ENCODE measurements at regions not wholly inside any gene's neighbourhood (a gene's known extent, or its start where the extent isn't known, plus 50 kb on each side); places are given as distances from the start of the nearest gene placed in this dataset.
"Not testable (repeated sequence)": the region's sequence is repeated elsewhere in the genome, so short reads cannot be mapped to it uniquely, and the experiment has no call there.

DNA sequence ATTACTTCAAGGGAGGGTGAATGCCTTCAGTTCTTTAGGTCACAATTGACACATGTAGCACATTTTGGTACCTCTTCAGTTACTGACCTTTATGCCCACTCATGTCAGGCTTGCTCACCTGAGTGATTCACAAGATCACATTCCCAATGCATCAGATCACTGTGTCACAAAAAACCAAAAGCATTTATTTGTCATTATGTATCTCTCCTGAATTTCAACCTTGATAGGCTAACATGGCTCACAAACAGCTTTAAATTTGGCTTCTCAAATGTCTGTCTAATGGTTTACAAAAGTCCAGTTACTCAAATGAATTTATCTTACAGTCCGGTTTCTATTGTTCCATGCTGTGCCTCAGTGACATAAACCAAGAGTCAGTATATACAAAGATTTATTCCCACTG is 141.4 kb downstream of the PPIAL4G start:
- not testable (repeated sequence) for H3K4me3 Mint-ChIP-seq; H3K27ac Mint-ChIP-seq; H3K9me3 Mint-ChIP-seq; DNase-seq; ATAC-seq (replicated peaks in 1 of 2); H3K27me3 Mint-ChIP-seq (ENCODE audit: low read depth); H3K36me3 Mint-ChIP-seq (ENCODE audit: insufficient read depth in 2 of 2); H3K4me1 Mint-ChIP-seq (ENCODE audit: low read depth)

DNA sequence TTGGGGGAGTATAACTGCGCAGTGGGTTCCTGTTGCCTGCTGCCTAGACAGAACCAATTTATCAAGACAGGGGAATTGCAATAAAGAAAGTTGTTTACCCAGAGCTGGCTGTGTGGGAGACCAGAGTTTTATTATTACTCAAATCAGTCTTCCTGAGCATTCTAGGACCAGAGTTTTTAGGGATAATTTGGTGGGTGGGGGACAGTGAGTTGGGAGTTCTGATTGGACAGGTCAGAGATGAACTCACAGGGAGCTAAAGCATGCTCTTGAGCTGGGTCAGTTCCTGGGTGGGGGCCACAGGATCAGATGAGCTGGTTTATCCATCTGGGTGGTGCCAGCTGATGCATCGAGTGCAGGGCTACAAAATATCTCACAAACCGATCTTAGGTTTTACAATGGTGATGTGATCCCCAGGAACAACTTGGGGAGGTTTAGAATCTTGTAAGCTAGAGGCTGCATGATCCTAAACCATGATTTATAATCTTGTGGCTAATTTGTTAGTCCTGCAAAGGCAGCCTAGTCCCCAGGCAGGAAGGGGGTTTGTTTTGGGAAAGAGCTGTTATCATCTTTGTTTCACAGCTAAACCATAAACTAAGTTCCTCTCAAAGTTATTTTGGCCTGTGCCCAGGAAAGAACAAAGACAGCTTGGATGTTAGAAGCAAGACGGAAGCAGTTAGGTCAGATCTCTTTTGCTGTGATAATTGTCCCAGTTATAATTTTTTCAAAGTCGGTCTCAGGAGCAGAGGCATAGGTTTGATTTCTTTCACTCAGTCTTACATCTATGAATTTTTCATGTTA is 146.8 kb downstream of the PPIAL4G start:
- DNase-seq; H3K9me3 Mint-ChIP-seq; ATAC-seq (replicated peaks in 1 of 2); H3K36me3 Mint-ChIP-seq (ENCODE audit: insufficient read depth in 2 of 2): not testable (repeated sequence)
- Mint-ChIP-seq H3K27ac (peak overlapping the region; percentile 99), H3K4me3 (peak overlapping the region; percentile 83 to 87), H3K4me1 (ENCODE audit: low read depth) (peaks cover 44% of the 10 kb centered on the region), H3K27me3 (ENCODE audit: low read depth) (peaks cover 13% of the 10 kb centered on the region)

- H3K4me1 Mint-ChIP-seq (ENCODE audit: low read depth) = peaks cover 47% of the 10 kb centered on the region
- peak; percentile 80 to 81 for DNase-seq
- H3K4me3 Mint-ChIP-seq = peak overlapping the region; percentile 83 to 87
- no peaks in the 10 kb centered on the region for H3K9me3 Mint-ChIP-seq
- H3K36me3 Mint-ChIP-seq (ENCODE audit: insufficient read depth in 2 of 2) = no peaks in the 10 kb centered on the region
- H3K27ac Mint-ChIP-seq = peak overlapping the region; percentile 99
- ATAC-seq (replicated peaks in 1 of 2) = peak; percentile 86 to 89
- peaks cover 28% of the 10 kb centered on the region for H3K27me3 Mint-ChIP-seq (ENCODE audit: low read depth)
These were observed 148.6 kb downstream of the PPIAL4G start for GRCh38 chr1:148334339-148335130.

GRCh38 chr1:148333875-148334338 is 149.2 kb downstream of the PPIAL4G start:
- H3K4me3 Mint-ChIP-seq = peak overlapping the region; percentile 83 to 87
- no peaks in the 10 kb centered on the region for H3K9me3 Mint-ChIP-seq
- ATAC-seq (replicated peaks in 1 of 2) (no peak), DNase-seq (no peak)
- peaks cover 47% of the 10 kb centered on the region for H3K4me1 Mint-ChIP-seq (ENCODE audit: low read depth)
- peaks cover 34% of the 10 kb centered on the region for H3K27me3 Mint-ChIP-seq (ENCODE audit: low read depth)
- no peaks in the 10 kb centered on the region for H3K36me3 Mint-ChIP-seq (ENCODE audit: insufficient read depth in 2 of 2)
- H3K27ac Mint-ChIP-seq = peak overlapping the region; percentile 99

DNA sequence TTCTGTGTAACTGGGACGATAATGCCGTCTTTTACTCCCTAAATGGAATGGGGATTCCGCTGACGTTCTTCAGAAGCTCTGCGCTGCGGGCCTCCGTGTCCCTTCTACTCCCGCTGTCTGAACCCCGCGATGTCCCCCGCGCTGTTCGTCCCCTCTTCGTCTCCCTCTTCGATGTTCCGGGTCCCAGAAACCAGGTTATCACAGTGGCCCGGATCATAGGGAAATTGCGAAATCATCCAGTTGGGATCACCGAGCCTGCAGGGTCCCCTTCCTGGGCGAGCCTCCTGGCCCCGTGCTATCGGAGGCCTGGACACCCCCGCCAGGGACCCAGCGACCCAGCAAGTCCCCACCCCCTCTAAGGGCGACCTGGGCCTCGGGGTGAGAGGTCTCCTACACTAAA is 154.2 kb downstream of the PPIAL4G start:
- Mint-ChIP-seq H3K9me3 (peaks cover 2 to 5% of the 10 kb centered on the region in 2 donors), H3K4me3 (peak overlapping the region; percentile 38 to 52), H3K36me3 (ENCODE audit: insufficient read depth in 2 of 2) (peaks cover 2 to 4% of the 10 kb centered on the region in 2 donors)

GRCh38 chr1:148325031-148325430 is 158.1 kb downstream of the PPIAL4G start:
- not testable (repeated sequence) for ATAC-seq (replicated peaks in 1 of 2); H3K36me3 Mint-ChIP-seq (ENCODE audit: insufficient read depth in 2 of 2); H3K27ac Mint-ChIP-seq; DNase-seq; H3K9me3 Mint-ChIP-seq; H3K4me3 Mint-ChIP-seq
- Mint-ChIP-seq H3K4me1 (ENCODE audit: low read depth) (peaks cover 17% of the 10 kb centered on the region), H3K27me3 (ENCODE audit: low read depth) (peaks cover 40% of the 10 kb centered on the region)

More for the DNA sequence above, 154.2 kb downstream of the PPIAL4G start:
- Mint-ChIP-seq H3K27ac (no peak overlapping the region), H3K4me1 (ENCODE audit: low read depth) (peaks cover 24% of the 10 kb centered on the region), H3K27me3 (ENCODE audit: low read depth) (peaks cover 46% of the 10 kb centered on the region)
- ATAC-seq (replicated peaks in 1 of 2) (no peak), DNase-seq (no peak)

GRCh38 chr1:148324465-148324864 is 158.6 kb downstream of the PPIAL4G start:
- not testable (repeated sequence) for H3K36me3 Mint-ChIP-seq (ENCODE audit: insufficient read depth in 2 of 2); H3K27ac Mint-ChIP-seq; H3K9me3 Mint-ChIP-seq; ATAC-seq (replicated peaks in 1 of 2); H3K4me3 Mint-ChIP-seq; DNase-seq
- peaks cover 35% of the 10 kb centered on the region for H3K27me3 Mint-ChIP-seq (ENCODE audit: low read depth)
- peaks cover 23% of the 10 kb centered on the region for H3K4me1 Mint-ChIP-seq (ENCODE audit: low read depth)

GRCh38 chr1:148320079-148320478 is 163.0 kb downstream of the PPIAL4G start:
- not testable (repeated sequence) for H3K36me3 Mint-ChIP-seq (ENCODE audit: insufficient read depth in 2 of 2); ATAC-seq (replicated peaks in 1 of 2); DNase-seq; H3K9me3 Mint-ChIP-seq; H3K27ac Mint-ChIP-seq
- H3K4me3 Mint-ChIP-seq = peak overlapping the region; percentile 43 to 47
- H3K27me3 Mint-ChIP-seq (ENCODE audit: low read depth) = peaks cover 28% of the 10 kb centered on the region
- H3K4me1 Mint-ChIP-seq (ENCODE audit: low read depth) = peaks cover 49% of the 10 kb centered on the region

- peaks cover 0 to 4% of the 10 kb centered on the region in 2 donors for H3K36me3 Mint-ChIP-seq (ENCODE audit: insufficient read depth in 2 of 2)
- peaks cover 53% of the 10 kb centered on the region for H3K4me1 Mint-ChIP-seq (ENCODE audit: low read depth)
- H3K27ac Mint-ChIP-seq = peak overlapping the region; percentile 90
- peak overlapping the region; percentile 97 to 98 for H3K4me3 Mint-ChIP-seq
- no peak for DNase-seq
- H3K27me3 Mint-ChIP-seq (ENCODE audit: low read depth) = peaks cover 28% of the 10 kb centered on the region
- peak; percentile 80 for ATAC-seq (replicated peaks in 1 of 2)
- H3K9me3 Mint-ChIP-seq = no peaks in the 10 kb centered on the region
These were observed 164.2 kb downstream of the PPIAL4G start for GRCh38 chr1:148318904-148319242.

- Mint-ChIP-seq H3K36me3 (ENCODE audit: insufficient read depth in 2 of 2) (peaks cover 0 to 4% of the 10 kb centered on the region in 2 donors), H3K9me3 (no peaks in the 10 kb centered on the region), H3K27ac (peak overlapping the region; percentile 90), H3K4me1 (ENCODE audit: low read depth) (peaks cover 53% of the 10 kb centered on the region), H3K27me3 (ENCODE audit: low read depth) (peaks cover 28% of the 10 kb centered on the region), H3K4me3 (peak overlapping the region; percentile 97 to 98)
- ATAC-seq (replicated peaks in 1 of 2) (peak; percentile 85 to 92), DNase-seq (peak; percentile 84 to 87)
These were observed 164.8 kb downstream of the PPIAL4G start for GRCh38 chr1:148318123-148318903.

DNA sequence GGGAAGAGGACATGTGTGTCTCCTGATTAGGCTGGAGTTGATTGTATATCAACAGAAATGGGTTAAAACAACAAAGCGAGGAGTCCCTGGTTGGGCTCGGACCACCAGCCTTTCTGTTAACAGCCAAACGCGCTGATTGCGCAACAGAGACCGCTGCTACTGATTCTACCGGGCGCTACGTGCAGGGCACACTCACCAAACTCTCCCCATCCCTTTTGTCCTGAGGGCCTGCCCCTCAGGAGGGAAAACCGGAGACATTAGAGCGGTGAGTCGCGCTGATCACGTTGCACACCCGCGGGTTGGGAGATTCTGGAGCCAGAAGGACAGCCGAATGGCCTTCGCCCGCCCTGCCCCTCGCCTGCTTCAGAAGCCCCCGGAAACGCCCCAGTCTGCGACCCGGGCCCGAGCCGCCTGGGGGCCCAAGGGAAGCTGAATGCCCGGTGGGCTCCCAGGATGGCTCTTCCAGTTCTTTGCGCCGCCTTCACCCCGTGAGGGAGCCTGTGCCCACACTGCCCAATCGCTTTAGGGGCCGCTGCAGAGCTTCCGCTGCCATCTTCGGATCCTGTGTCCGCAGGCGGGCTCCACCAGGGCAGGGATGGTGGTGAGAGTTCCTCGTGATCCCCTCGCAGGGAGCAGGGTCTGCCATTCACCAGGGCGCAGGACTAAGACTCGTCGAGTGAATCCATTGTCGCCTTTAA is 165.4 kb upstream of the NBPF11 start:
- ATAC-seq (replicated peaks in 1 of 2) = no peak
- Mint-ChIP-seq H3K36me3 (ENCODE audit: insufficient read depth in 2 of 2) (peaks cover 0 to 4% of the 10 kb centered on the region in 2 donors), H3K27me3 (ENCODE audit: low read depth) (peaks cover 37% of the 10 kb centered on the region), H3K9me3 (no peaks in the 10 kb centered on the region), H3K27ac (peak overlapping the region; percentile 90), H3K4me3 (peak overlapping the region; percentile 97 to 98), H3K4me1 (ENCODE audit: low read depth) (peaks cover 53% of the 10 kb centered on the region)
- DNase-seq = no peak

DNA sequence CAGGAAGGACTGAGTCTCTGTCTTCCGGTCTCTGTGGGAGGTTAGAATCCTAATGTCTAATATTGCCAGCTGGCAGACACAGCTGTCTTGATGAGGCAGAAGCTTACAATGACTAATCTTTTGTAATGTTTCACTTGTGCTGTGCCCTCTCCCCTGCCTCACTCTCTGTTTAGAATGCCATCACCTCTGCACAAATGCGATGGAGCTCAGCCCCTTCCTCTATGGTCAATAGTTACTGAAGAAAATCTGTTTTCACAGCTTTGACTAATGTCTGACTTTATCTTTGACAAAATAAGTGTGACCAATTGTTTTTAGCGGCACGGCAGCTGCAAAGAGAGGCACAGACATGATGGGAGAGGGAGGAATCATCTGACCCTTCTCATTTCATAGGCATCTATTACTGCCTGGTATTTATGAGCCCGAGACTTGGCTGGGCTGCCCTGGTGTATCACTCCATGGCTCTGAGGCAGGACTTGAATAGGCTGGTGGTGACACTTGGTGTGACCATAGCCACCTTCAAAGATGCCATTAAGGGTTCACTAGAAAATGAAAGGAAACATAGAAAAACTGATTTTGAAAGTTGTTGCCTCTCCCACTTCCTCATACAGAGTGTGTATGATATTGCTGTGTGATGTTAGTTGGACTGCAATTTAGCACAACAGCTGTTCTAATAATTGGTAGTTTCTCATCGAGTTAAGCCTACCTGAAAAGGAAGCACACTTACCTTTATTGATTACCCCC is 163.2 kb upstream of the NBPF11 start:
- Mint-ChIP-seq H3K27ac (no peak overlapping the region), H3K36me3 (ENCODE audit: insufficient read depth in 2 of 2) (peaks cover 7 to 10% of the 10 kb centered on the region in 2 donors), H3K4me3 (peak overlapping the region; percentile 45 to 55), H3K4me1 (ENCODE audit: low read depth) (peaks cover 47% of the 10 kb centered on the region), H3K27me3 (ENCODE audit: low read depth) (peaks cover 53% of the 10 kb centered on the region), H3K9me3 (peaks cover 4 to 7% of the 10 kb centered on the region in 2 donors)
- ATAC-seq (replicated peaks in 1 of 2) = peak; percentile 31 to 49
- peak in 1 of 2 donors; percentile 17 for DNase-seq
